COLO829 (cell line): ENCODE measurements at regions not wholly inside any gene's neighbourhood (a gene's known extent, or its start where the extent isn't known, plus 50 kb on each side); places are given as distances from the start of the nearest gene placed in this dataset.

ENCODE experiments used
- DNase-seq: peaks from one replicate; pipeline ENCODE4 v3.0.0; 2012; ENCODE audit warnings: low spot score

GRCh38 chr11:39144351-39145130, 2314.9 kb downstream of the LRRC4C start:
- DNase-seq = no peak

- no peak for DNase-seq
Observed at GRCh38 chr11:39139581-39139980, 2319.9 kb downstream of the LRRC4C start.

GRCh38 chr11:39120890-39121289, 2338.6 kb downstream of the LRRC4C start:
- DNase-seq = no peak

GRCh38 chr11:39113606-39114005, 2345.8 kb downstream of the LRRC4C start:
- DNase-seq = no peak

GRCh38 chr11:39102236-39102635, 2357.2 kb downstream of the LRRC4C start:
- DNase-seq = no peak

- DNase-seq = no peak
Observed at GRCh38 chr11:39078465-39078864, 2381.0 kb downstream of the LRRC4C start.

- DNase-seq = no peak
Observed at GRCh38 chr11:39037611-39038010, 2421.8 kb downstream of the LRRC4C start.

- no peak for DNase-seq
Observed at GRCh38 chr11:39036021-39036420, 2423.4 kb downstream of the LRRC4C start.

- DNase-seq = no peak
Observed at GRCh38 chr11:39021539-39021938, 2423.5 kb upstream of the RAG2 start.

- DNase-seq = no peak
Observed at GRCh38 chr11:39011797-39012196, 2413.8 kb upstream of the RAG2 start.

- DNase-seq = no peak
Observed at GRCh38 chr11:38990841-38991240, 2392.8 kb upstream of the RAG2 start.

- DNase-seq = no peak
Observed at GRCh38 chr11:38990139-38990538, 2392.1 kb upstream of the RAG2 start.

GRCh38 chr11:38988908-38989307, 2390.9 kb upstream of the RAG2 start:
- DNase-seq = no peak

GRCh38 chr11:38972220-38972619, 2374.2 kb upstream of the RAG2 start:
- DNase-seq = peak; percentile 16

GRCh38 chr11:38971141-38971540, 2373.1 kb upstream of the RAG2 start:
- DNase-seq = peak; percentile 90

- peak; percentile 28 for DNase-seq
Observed at GRCh38 chr11:38968951-38969350, 2370.9 kb upstream of the RAG2 start.

GRCh38 chr11:38952698-38953097, 2354.7 kb upstream of the RAG2 start:
- no peak for DNase-seq

- no peak for DNase-seq
Observed at GRCh38 chr11:38950867-38951266, 2352.8 kb upstream of the RAG2 start.

- DNase-seq = no peak
Observed at GRCh38 chr11:38948392-38948791, 2350.4 kb upstream of the RAG2 start.

GRCh38 chr11:38937709-38938108, 2339.7 kb upstream of the RAG2 start:
- DNase-seq = no peak

- DNase-seq = no peak
Observed at GRCh38 chr11:38935941-38936340, 2337.9 kb upstream of the RAG2 start.

GRCh38 chr11:38927993-38928392, 2330.0 kb upstream of the RAG2 start:
- DNase-seq = no peak

GRCh38 chr11:38924644-38925043, 2326.6 kb upstream of the RAG2 start:
- DNase-seq = no peak

GRCh38 chr11:38900211-38900610, 2302.2 kb upstream of the RAG2 start:
- peak; percentile 11 for DNase-seq
